AG04449 (cell line): ENCODE measurements at regions not wholly inside any gene's neighbourhood (a gene's known extent, or its start where the extent isn't known, plus 50 kb on each side); places are given as distances from the start of the nearest gene placed in this dataset.
"Not testable (repeated sequence)": the region's sequence is repeated elsewhere in the genome, so short reads cannot be mapped to it uniquely, and the experiment has no call there.

Source experiments
- CTCF ChIA-PET: fragments of 350-600 bp; formaldehyde crosslinking; extraction: SDS; loops from one replicate; lab custom pipeline; 2021; ENCODE audit warnings: antibody characterized with exemption; lab: Yijun Ruan, JAX
- POLR2A ChIA-PET: fragments of 400-600, 350-600 bp; formaldehyde crosslinking; extraction: SDS; loops from one replicate; lab custom pipeline; 2020; ENCODE audit warnings: antibody characterized with exemption, inconsistent platforms; lab: Yijun Ruan, JAX
- DNase-seq: peaks from one replicate; pipeline ENCODE4 v3.0.0-alpha.2; 2010; ENCODE audit warnings: low read depth, low spot score
- H3K4me3 ChIP-seq: 2 replicates; pipeline ENCODE4 v1.5.1; 2011; ENCODE audit warnings: low read depth, mild to moderate bottlenecking, control low read depth, low read length
- TF ChIP-seq, protein P1 (sequence below): IDR thresholded peaks from one replicate; pipeline ENCODE4 v1.5.1; 2011; ENCODE audit warnings: mild to moderate bottlenecking, moderate library complexity, low read length, control low read depth, inconsistent platforms; ENCODE audit not compliant: insufficient read depth; ENCODE audit errors: missing control alignments

DNA sequence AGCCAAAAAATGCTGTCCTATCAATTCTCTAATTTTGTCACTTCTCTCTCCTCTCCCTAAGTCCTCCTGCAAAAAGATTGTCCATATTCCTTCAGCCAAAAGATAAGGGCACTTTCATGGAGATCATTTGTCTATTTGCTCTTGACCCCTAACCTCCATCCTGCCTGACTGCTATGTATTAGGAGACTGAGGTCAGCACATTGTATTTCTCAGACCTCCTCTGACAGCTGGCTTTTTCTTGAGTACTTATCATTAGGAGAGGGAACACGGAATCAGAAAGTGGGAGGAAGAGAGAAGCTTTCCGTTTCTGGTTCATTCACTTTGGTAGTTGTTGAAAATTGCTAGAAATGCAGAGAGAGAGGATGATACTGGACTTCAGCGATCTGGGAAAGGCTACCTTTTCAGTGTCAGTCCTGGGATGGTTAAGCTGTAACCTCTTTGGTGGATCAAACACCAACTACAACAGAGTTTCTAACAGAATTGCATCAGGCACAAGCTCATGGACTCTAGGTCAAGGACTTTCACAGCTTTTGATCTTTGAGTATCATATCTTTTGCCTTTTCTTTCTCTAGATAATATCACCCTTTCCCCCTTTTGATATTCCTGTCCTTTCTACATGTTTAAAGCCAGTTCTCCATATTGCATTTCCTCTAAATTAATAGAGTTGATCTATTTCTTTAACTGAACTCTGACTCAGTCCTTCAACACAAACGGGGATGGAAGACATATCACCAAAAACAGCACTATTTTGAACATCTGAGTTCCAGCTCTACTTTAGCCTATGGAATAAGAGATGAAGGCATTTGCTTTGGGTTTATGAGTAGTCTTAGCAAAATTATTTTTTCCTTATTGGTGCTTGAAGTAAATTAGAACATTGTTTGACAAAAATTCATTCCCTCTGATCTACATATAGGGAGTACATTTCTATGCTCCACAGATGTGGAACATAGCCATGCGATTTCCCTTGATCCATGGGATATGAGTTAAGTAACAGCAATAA lies 63.3 kb upstream of the KYNU start:
- CTCF ChIA-PET, result no interaction called here

DNA sequence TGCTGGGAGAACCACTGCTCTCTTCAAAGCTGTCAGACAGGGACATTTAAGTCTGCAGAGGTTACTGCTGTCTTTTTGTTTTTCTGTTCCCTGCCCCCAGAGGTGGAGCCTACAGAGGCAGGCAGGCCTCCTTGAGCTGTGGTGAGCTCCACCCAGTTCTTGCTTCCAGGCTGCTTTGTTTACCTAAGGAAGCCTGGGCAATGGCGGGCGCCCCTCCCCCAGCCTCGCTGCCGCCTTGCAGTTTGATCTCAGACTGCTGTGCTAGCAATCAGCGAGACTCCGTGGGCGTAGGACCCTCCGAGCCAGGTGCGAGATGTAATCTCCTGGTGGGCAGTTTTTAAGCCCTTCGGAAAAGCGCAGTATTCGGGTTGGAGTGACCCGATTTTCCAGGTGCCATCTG lies 65.8 kb upstream of the KYNU start:
- CTCF ChIA-PET, H3K4me3 ChIP-seq, DNase-seq, POLR2A ChIA-PET: not testable (repeated sequence)

More for the DNA sequence above, 63.3 kb upstream of the KYNU start:
- H3K4me3 ChIP-seq, result no peak overlapping the region
- POLR2A ChIA-PET, result no interaction called here
- DNase-seq, result no peak
- TF ChIP-seq, protein P1, sequence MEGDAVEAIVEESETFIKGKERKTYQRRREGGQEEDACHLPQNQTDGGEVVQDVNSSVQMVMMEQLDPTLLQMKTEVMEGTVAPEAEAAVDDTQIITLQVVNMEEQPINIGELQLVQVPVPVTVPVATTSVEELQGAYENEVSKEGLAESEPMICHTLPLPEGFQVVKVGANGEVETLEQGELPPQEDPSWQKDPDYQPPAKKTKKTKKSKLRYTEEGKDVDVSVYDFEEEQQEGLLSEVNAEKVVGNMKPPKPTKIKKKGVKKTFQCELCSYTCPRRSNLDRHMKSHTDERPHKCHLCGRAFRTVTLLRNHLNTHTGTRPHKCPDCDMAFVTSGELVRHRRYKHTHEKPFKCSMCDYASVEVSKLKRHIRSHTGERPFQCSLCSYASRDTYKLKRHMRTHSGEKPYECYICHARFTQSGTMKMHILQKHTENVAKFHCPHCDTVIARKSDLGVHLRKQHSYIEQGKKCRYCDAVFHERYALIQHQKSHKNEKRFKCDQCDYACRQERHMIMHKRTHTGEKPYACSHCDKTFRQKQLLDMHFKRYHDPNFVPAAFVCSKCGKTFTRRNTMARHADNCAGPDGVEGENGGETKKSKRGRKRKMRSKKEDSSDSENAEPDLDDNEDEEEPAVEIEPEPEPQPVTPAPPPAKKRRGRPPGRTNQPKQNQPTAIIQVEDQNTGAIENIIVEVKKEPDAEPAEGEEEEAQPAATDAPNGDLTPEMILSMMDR, result no peak

DNA sequence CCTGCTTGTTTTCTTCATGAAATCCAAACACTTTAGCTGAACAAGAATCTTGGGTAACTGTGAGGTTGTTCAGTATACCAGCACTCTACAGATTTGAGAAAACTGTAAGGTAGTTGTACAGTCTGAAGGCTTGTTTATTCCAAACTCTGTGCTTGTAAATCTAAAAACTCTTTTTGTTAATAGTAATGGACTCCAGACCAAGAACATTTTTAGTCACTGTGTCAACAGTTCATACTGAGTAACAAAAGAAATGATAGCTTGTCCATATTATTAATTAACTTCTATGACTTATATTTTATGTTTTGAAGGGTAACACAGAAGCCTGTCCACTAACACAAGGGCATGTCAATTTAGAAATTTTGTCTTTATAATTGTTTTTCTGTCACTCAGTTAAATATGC lies 72.2 kb upstream of the KYNU start:
- no peak overlapping the region for H3K4me3 ChIP-seq
- ChIA-PET POLR2A (no interaction called here), CTCF (no interaction called here)
- DNase-seq, result no peak
- TF ChIP-seq, protein P1, result no peak

DNA sequence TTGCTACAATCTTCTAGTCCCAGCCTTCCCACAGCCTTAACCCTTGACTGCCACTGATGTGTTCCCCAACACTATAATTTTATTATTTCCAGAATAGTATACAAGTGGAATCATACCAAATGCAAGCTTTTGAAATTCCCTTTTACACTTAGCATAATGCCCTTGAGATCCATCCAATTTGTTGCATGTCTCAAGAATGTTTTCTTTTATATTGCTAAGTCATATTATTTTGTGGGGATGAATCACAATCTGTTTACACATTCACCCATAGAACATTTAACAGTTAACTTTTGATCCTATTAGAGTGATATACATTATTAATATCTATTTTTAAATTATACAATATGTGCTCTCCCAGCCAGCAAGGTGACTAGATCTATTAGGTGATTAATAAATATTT lies 74.3 kb upstream of the KYNU start:
- POLR2A ChIA-PET, result no interaction called here
- DNase-seq, result no peak
- TF ChIP-seq, protein P1, result no peak
- CTCF ChIA-PET, result no interaction called here
- H3K4me3 ChIP-seq, result no peak overlapping the region

DNA sequence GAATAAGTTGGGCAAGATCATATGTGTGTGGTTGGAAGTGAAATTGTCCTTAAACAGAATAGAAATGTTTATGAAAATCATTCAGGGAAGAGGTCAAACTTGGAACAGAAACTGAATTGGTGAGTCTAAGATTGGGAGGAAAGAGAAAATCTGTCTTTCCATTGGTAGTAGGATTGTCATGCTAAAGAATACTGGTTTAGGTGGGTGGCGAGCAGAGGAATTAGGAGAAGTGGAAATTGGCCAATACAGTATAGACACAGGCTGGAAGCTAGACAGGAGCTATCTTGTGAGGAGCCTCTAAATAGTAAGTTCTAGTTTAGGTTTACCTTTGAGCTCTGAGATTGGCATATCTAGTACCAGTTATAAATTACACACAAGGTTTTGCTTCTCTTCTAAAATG lies 80.9 kb upstream of the KYNU start:
- POLR2A ChIA-PET, result no interaction called here
- TF ChIP-seq, protein P1, result no peak
- H3K4me3 ChIP-seq, result no peak overlapping the region
- DNase-seq, result no peak
- CTCF ChIA-PET, result no interaction called here

DNA sequence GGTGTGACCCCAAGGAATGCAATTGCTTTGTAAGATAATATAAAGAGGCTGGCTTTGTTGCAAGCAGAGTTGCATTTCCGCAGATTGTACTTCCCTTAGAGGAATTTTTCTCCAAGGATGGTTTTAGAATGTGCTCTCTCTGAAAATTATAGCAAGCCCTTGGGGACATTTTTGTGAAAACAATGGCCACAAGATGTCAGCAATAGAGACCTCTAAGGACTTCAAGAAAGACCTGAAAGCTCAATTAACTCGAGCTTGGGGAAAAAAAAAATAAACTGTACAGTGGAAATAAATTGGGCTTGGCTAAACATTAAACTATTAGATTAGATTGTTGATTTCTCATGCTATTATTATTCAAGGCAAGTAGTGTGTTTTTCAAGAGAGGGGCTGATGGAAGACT lies 81.3 kb upstream of the KYNU start:
- H3K4me3 ChIP-seq, result no peak overlapping the region
- CTCF ChIA-PET, result no interaction called here
- DNase-seq, result no peak
- POLR2A ChIA-PET, result no interaction called here
- TF ChIP-seq, protein P1, result no peak

DNA sequence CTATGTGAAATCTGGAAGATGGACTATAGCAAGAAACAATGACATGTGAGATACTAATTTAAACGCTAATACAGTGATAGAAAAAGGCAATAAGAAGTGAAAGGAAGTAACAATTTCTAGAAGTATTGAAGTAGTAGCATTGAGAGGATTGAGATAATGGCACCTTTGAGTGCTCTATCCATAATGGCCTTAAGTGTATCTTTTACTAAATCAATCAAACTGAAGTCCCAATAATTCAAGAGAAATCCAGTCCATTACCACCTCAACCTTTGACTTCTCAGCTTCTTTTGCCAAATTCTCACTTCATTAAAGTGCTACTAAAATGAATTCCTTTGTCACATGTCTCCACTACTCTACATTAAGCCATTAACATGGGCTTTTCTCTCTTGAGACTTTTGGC lies 82.6 kb upstream of the KYNU start:
- DNase-seq, result no peak
- CTCF ChIA-PET, result no interaction called here
- POLR2A ChIA-PET, result no interaction called here
- TF ChIP-seq, protein P1, result no peak
- H3K4me3 ChIP-seq, result no peak overlapping the region

DNA sequence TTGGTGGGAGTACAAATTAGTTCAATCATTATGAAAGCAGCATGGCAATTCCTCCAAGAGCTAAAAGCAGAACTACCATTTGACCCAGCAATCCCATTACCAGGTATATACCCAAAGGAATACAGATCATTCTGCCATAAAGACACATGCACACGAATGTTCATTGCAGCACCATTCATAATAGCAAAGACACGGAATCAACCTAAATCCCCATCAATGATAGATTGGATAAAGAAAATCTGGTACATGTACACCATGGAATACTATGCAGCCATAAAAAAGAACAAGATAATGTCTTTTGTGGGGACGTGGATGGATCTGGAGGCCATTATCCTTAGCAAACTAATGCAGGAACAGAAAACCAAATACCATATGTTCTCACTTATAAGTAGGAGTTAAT lies 85.1 kb upstream of the KYNU start:
- DNase-seq, CTCF ChIA-PET, POLR2A ChIA-PET, H3K4me3 ChIP-seq: not testable (repeated sequence)
